ENCODE measurements at regions not wholly inside any gene's neighbourhood (a gene's known extent, or its start where the extent isn't known, plus 50 kb on each side); places are given as distances from the start of the nearest gene placed in this dataset.
"Not testable (repeated sequence)": the region's sequence is repeated elsewhere in the genome, so short reads cannot be mapped to it uniquely, and the experiment has no call there.

- WGBS (ENCODE audit: insufficient coverage, insufficient read length), result no CpG with 5 or more reads among the region's 1 CpG
Measured at GRCh38 chr14:71631030-71631429, 301.2 kb upstream of the RGS6 start.

DNA sequence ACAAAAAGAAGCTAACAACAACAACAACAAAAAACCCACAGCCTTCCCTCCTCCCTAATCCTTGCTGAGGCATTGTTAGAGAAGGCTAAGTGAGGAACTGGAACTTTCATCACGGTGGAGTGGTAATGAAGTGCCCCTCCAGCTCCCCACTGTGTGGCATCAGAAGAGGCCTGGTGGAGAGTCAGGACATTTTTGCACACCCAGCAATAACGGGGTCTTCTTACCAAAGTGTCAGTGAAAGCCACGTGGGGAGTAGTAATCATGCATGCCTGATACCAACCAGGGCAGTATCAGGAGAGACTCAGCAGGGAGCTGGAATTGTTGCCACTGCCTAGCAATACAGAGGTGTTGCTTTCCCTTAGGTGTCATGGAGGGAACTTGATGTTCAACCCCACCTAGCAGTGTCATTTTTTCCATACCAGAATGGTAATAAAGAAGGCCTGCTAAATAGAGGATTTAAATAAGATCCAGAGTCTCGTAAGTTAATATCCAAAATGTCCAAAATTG is 299.7 kb upstream of the RGS6 start:
- H3K4me1 ChIP-seq (ENCODE audit: control insufficient read depth, insufficient read depth, low read length), result no peaks in the 10 kb centered on the region; the same call in 1 of the 2 replicates
- no peak overlapping the region for H3K27ac ChIP-seq (ENCODE audit: low read length)
- H3K4me3 ChIP-seq (ENCODE audit: low read length), result no peak overlapping the region
- no peaks in the 10 kb centered on the region for H3K9me3 ChIP-seq (ENCODE audit: control insufficient read depth, insufficient read depth, low read length)
- H3K36me3 ChIP-seq (ENCODE audit: control insufficient read depth, insufficient read depth, low read length), result no peaks in the 10 kb centered on the region
- H3K27me3 ChIP-seq (ENCODE audit: control insufficient read depth, insufficient read depth, low read length), result no peaks in the 10 kb centered on the region
- DNase-seq (ENCODE audit: low read depth, low spot score), result no peak
- WGBS (ENCODE audit: insufficient coverage, insufficient read length), result no CpG with 5 or more reads among the region's 4 CpGs

More at GRCh38 chr14:71631030-71631429, 301.2 kb upstream of the RGS6 start:
- not testable (repeated sequence) for H3K4me3 ChIP-seq (ENCODE audit: low read length); H3K36me3 ChIP-seq (ENCODE audit: control insufficient read depth, insufficient read depth, low read length); DNase-seq (ENCODE audit: low read depth, low spot score); H3K27ac ChIP-seq (ENCODE audit: low read length); H3K4me1 ChIP-seq (ENCODE audit: control insufficient read depth, insufficient read depth, low read length); H3K9me3 ChIP-seq (ENCODE audit: control insufficient read depth, insufficient read depth, low read length); H3K27me3 ChIP-seq (ENCODE audit: control insufficient read depth, insufficient read depth, low read length)

- H3K9me3 ChIP-seq (ENCODE audit: control insufficient read depth, insufficient read depth, low read length), result no peaks in the 10 kb centered on the region
Measured at GRCh38 chr14:71636076-71636475, 296.2 kb upstream of the RGS6 start.

DNA sequence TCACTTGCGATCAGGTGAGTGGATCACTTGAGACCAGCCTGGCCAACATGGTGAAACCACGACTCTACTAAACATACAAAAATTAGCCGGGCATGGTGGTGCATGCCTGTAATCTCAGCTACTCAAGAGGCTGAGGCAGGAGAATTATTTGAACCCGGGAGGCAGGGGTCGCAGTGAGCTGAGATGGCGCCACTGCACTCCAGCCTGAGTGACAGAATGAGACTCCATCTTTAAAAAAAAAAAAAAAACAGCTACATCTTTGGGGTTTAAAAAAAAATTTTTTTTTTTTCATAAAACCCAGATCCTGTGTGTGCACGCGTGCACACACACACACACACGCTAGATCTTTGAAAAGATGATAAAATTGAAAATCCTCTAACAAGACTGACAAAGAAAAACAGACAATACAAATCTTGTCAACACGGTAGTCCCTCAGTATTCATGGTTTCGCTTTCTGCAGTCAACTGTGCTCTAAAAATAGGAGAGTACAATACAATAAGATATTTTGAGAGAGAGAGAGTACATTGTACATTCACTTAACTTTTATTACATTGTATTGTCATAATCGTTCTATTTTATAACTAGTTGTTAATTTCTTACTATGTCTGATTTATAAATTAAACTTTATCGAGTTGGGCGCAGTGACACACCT is 295.3 kb upstream of the RGS6 start:
- no peaks in the 10 kb centered on the region; the same call in 1 of the 2 replicates for H3K4me1 ChIP-seq (ENCODE audit: control insufficient read depth, insufficient read depth, low read length)
- no peaks in the 10 kb centered on the region for H3K9me3 ChIP-seq (ENCODE audit: control insufficient read depth, insufficient read depth, low read length)
- H3K27me3 ChIP-seq (ENCODE audit: control insufficient read depth, insufficient read depth, low read length), result no peaks in the 10 kb centered on the region
- WGBS (ENCODE audit: insufficient coverage, insufficient read length), result no CpG with 5 or more reads among the region's 14 CpGs
- no peak for DNase-seq (ENCODE audit: low read depth, low spot score)
- H3K27ac ChIP-seq (ENCODE audit: low read length), result no peak overlapping the region
- no peaks in the 10 kb centered on the region for H3K36me3 ChIP-seq (ENCODE audit: control insufficient read depth, insufficient read depth, low read length)
- H3K4me3 ChIP-seq (ENCODE audit: low read length), result no peak overlapping the region

More at GRCh38 chr14:71636076-71636475, 296.2 kb upstream of the RGS6 start:
- no peaks in the 10 kb centered on the region for H3K36me3 ChIP-seq (ENCODE audit: control insufficient read depth, insufficient read depth, low read length)
- no peak overlapping the region for H3K27ac ChIP-seq (ENCODE audit: low read length)
- DNase-seq (ENCODE audit: low read depth, low spot score), result no peak
- H3K4me1 ChIP-seq (ENCODE audit: control insufficient read depth, insufficient read depth, low read length), result no peaks in the 10 kb centered on the region; the same call in 1 of the 2 replicates
- no peaks in the 10 kb centered on the region for H3K27me3 ChIP-seq (ENCODE audit: control insufficient read depth, insufficient read depth, low read length)
- no peak overlapping the region for H3K4me3 ChIP-seq (ENCODE audit: low read length)

- H3K9me3 ChIP-seq (ENCODE audit: control insufficient read depth, insufficient read depth, low read length), result no peaks in the 10 kb centered on the region
- H3K27me3 ChIP-seq (ENCODE audit: control insufficient read depth, insufficient read depth, low read length), result no peaks in the 10 kb centered on the region
- H3K36me3 ChIP-seq (ENCODE audit: control insufficient read depth, insufficient read depth, low read length), result no peaks in the 10 kb centered on the region
- no CpG with 5 or more reads among the region's 3 CpGs for WGBS (ENCODE audit: insufficient coverage, insufficient read length)
- H3K4me1 ChIP-seq (ENCODE audit: control insufficient read depth, insufficient read depth, low read length), result no peaks in the 10 kb centered on the region
- DNase-seq (ENCODE audit: low read depth, low spot score), result no peak
- no peak overlapping the region for H3K27ac ChIP-seq (ENCODE audit: low read length)
- no peak overlapping the region for H3K4me3 ChIP-seq (ENCODE audit: low read length)
Measured at GRCh38 chr14:71638523-71639196, 293.6 kb upstream of the RGS6 start.

DNA sequence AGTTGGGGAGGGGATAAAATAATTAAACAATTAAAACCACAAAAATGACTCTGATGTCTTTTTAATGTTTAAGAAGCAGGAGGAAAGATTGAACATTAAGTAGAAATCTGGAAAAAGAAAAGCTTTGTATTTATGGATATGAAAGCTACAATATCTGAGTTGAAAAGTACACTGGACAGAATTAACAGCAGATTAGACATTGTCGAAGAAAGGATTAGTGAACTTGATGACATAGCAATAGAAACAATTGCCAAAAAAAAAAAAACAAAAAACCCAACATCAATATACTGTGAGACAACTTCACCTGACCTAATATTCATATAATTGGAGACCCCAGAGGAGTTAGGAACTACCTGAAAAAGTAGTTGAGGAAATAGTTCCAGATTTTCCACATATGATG is 289.5 kb upstream of the RGS6 start:
- no peaks in the 10 kb centered on the region for H3K27me3 ChIP-seq (ENCODE audit: control insufficient read depth, insufficient read depth, low read length)
- DNase-seq (ENCODE audit: low read depth, low spot score), result no peak
- no peak overlapping the region for H3K27ac ChIP-seq (ENCODE audit: low read length)
- no peaks in the 10 kb centered on the region for H3K4me1 ChIP-seq (ENCODE audit: control insufficient read depth, insufficient read depth, low read length)
- no peaks in the 10 kb centered on the region for H3K36me3 ChIP-seq (ENCODE audit: control insufficient read depth, insufficient read depth, low read length)
- no peak overlapping the region for H3K4me3 ChIP-seq (ENCODE audit: low read length)
- no peaks in the 10 kb centered on the region for H3K9me3 ChIP-seq (ENCODE audit: control insufficient read depth, insufficient read depth, low read length)
- WGBS (ENCODE audit: insufficient coverage, insufficient read length), result no CpG with 5 or more reads among the region's 1 CpG

- Histone ChIP-seq H3K27ac (ENCODE audit: low read length) (no peak overlapping the region), H3K4me3 (ENCODE audit: low read length) (no peak overlapping the region), H3K9me3 (ENCODE audit: control insufficient read depth, insufficient read depth, low read length) (no peaks in the 10 kb centered on the region), H3K27me3 (ENCODE audit: control insufficient read depth, insufficient read depth, low read length) (no peaks in the 10 kb centered on the region), H3K4me1 (ENCODE audit: control insufficient read depth, insufficient read depth, low read length) (no peaks in the 10 kb centered on the region; the same call in 1 of the 2 replicates), H3K36me3 (ENCODE audit: control insufficient read depth, insufficient read depth, low read length) (no peaks in the 10 kb centered on the region)
- no CpG with 5 or more reads among the region's 4 CpGs for WGBS (ENCODE audit: insufficient coverage, insufficient read length)
- no peak for DNase-seq (ENCODE audit: low read depth, low spot score)
Measured at GRCh38 chr14:71645656-71646055, 286.6 kb upstream of the RGS6 start.

GRCh38 chr14:71646518-71646917 is 285.7 kb upstream of the RGS6 start:
- H3K27me3 ChIP-seq (ENCODE audit: control insufficient read depth, insufficient read depth, low read length), result no peaks in the 10 kb centered on the region
- WGBS (ENCODE audit: insufficient coverage, insufficient read length), result no CpG with 5 or more reads among the region's 1 CpG
- no peak overlapping the region for H3K4me3 ChIP-seq (ENCODE audit: low read length)
- H3K4me1 ChIP-seq (ENCODE audit: control insufficient read depth, insufficient read depth, low read length), result no peaks in the 10 kb centered on the region; the same call in 1 of the 2 replicates
- H3K36me3 ChIP-seq (ENCODE audit: control insufficient read depth, insufficient read depth, low read length), result no peaks in the 10 kb centered on the region
- no peak for DNase-seq (ENCODE audit: low read depth, low spot score)
- no peak overlapping the region for H3K27ac ChIP-seq (ENCODE audit: low read length)
- no peaks in the 10 kb centered on the region for H3K9me3 ChIP-seq (ENCODE audit: control insufficient read depth, insufficient read depth, low read length)

DNA sequence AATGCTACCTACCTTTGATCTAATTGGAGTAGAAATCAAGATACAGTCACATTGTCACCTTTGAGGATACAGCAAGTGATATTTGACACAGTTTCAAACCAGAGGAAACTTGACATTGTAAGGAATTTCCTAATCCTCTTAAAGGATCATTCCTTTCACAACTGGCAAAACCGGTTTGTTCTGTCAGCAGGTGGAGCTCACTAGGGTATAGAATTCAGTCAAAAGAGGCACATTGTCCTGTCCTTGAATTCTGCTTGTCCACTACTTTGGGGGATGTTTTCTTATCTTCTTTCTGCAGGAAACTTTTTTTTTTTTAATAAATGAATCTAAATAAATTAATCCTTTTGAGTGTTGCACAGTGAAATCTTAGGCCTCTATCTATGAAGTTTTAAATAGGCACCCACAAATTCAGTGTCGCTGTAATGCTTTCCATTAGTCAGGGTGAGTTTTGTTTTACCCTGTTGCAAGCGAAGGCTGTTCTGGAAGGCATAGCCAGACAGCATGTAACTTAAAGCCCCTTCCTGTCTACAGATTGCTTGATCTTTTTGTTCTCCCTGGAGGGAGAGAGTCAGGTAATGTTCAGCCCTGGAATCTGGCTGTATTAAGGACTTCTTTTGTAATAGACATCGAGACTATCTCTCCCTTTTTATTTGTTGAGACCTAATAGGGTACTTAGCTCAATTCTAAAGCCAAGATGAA is 285.0 kb upstream of the RGS6 start:
- no peaks in the 10 kb centered on the region for H3K36me3 ChIP-seq (ENCODE audit: control insufficient read depth, insufficient read depth, low read length)
- no peaks in the 10 kb centered on the region for H3K27me3 ChIP-seq (ENCODE audit: control insufficient read depth, insufficient read depth, low read length)
- H3K9me3 ChIP-seq (ENCODE audit: control insufficient read depth, insufficient read depth, low read length), result no peaks in the 10 kb centered on the region
- no peaks in the 10 kb centered on the region; the same call in 1 of the 2 replicates for H3K4me1 ChIP-seq (ENCODE audit: control insufficient read depth, insufficient read depth, low read length)
- DNase-seq (ENCODE audit: low read depth, low spot score), result peak; percentile 75
- no CpG with 5 or more reads among the region's 4 CpGs for WGBS (ENCODE audit: insufficient coverage, insufficient read length)
- H3K27ac ChIP-seq (ENCODE audit: low read length), result no peak overlapping the region
- H3K4me3 ChIP-seq (ENCODE audit: low read length), result no peak overlapping the region

DNA sequence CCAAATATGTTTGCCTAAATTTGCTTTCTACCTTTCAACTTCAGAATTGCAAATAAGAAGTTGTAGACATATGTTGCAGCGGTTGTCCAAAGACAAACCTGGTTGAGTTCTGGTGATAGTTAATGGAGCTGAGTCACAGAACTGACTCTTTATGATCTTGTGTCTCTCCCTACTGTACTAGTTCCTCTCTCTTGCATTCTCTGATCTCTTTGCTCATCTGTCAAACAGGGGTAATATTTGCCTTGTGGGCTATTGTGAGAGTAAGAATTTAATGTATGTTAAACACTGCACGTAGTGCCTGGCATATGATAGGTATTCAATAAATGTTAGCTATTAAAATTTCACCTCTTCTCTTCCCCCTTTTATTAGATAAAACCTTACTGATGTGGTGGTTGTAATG is 283.5 kb upstream of the RGS6 start:
- no peaks in the 10 kb centered on the region; the same call in 1 of the 2 replicates for H3K4me1 ChIP-seq (ENCODE audit: control insufficient read depth, insufficient read depth, low read length)
- H3K27me3 ChIP-seq (ENCODE audit: control insufficient read depth, insufficient read depth, low read length), result no peaks in the 10 kb centered on the region
- H3K36me3 ChIP-seq (ENCODE audit: control insufficient read depth, insufficient read depth, low read length), result no peaks in the 10 kb centered on the region
- H3K27ac ChIP-seq (ENCODE audit: low read length), result no peak overlapping the region
- no peak for DNase-seq (ENCODE audit: low read depth, low spot score)
- H3K9me3 ChIP-seq (ENCODE audit: control insufficient read depth, insufficient read depth, low read length), result no peaks in the 10 kb centered on the region
- WGBS (ENCODE audit: insufficient coverage, insufficient read length), result no CpG with 5 or more reads among the region's 2 CpGs
- H3K4me3 ChIP-seq (ENCODE audit: low read length), result no peak overlapping the region
